Endodermal cell (in vitro differentiated cells): ENCODE measurements at regions not wholly inside any gene's neighbourhood (a gene's known extent, or its start where the extent isn't known, plus 50 kb on each side); places are given as distances from the start of the nearest gene placed in this dataset.

Experiments
- DNase-seq: peaks from one replicate; pipeline ENCODE4 v3.0.0-alpha.2; 2017
- H3K27ac ChIP-seq: 2 replicates; pipeline ENCODE4 v1.5.1; 2013; ENCODE audit warnings: mild to moderate bottlenecking, low read depth, low read length, moderate library complexity
- H3K27me3 ChIP-seq: 2 replicates; pipeline ENCODE4 v1.6.1; 2013; ENCODE audit warnings: mild to moderate bottlenecking, low read length, moderate library complexity; ENCODE audit not compliant: insufficient read depth, control insufficient read depth, poor library complexity, severe bottlenecking
- H3K36me3 ChIP-seq: 2 replicates; pipeline ENCODE4 v1.7.0; 2013; ENCODE audit warnings: mild to moderate bottlenecking, low read length, moderate library complexity; ENCODE audit not compliant: control insufficient read depth, insufficient read depth
- H3K4me1 ChIP-seq: one replicate; pipeline ENCODE4 v1.7.0; 2013; ENCODE audit warnings: low read length; ENCODE audit not compliant: control insufficient read depth, insufficient read depth
- H3K4me3 ChIP-seq: 2 replicates; pipeline ENCODE4 v1.5.1; 2013; ENCODE audit warnings: mild to moderate bottlenecking, low read length, moderate library complexity
- H3K9ac ChIP-seq: 2 replicates; pipeline ENCODE4 v1.6.1; 2013; ENCODE audit warnings: mild to moderate bottlenecking, low read length, moderate library complexity; ENCODE audit not compliant: poor library complexity, severe bottlenecking; ENCODE audit errors: extremely low read depth
- H3K9me3 ChIP-seq: 2 replicates; pipeline ENCODE4 v1.6.1; 2013; ENCODE audit warnings: mild to moderate bottlenecking, low read length, moderate library complexity; ENCODE audit not compliant: control insufficient read depth
- H3K27ac Mint-ChIP-seq: 2 replicates; pipeline ENCODE4 v1.8.0; 2020; ENCODE audit warnings: mixed read lengths
- H3K27me3 Mint-ChIP-seq: 2 replicates; pipeline ENCODE4 v1.8.0; 2021; ENCODE audit warnings: mild to moderate bottlenecking, mixed read lengths; ENCODE audit not compliant: insufficient read depth
- H3K36me3 Mint-ChIP-seq: 2 replicates; pipeline ENCODE4 v1.8.0; 2020; ENCODE audit warnings: low read depth, mixed read lengths
- H3K4me1 Mint-ChIP-seq: 2 replicates; pipeline ENCODE4 v1.8.0; 2020; ENCODE audit warnings: mixed read lengths
- H3K4me3 Mint-ChIP-seq: 2 replicates; pipeline ENCODE4 v1.8.0; 2020; ENCODE audit warnings: mild to moderate bottlenecking, moderate library complexity, mixed read lengths
- H3K9me3 Mint-ChIP-seq: 2 replicates; pipeline ENCODE4 v1.8.0; 2020; ENCODE audit warnings: mild to moderate bottlenecking, mixed read lengths
- CTCF ChIP-seq: fragments of 200-600 bp; sonication (generic); conservative IDR thresholded peaks from 2 replicates; pipeline ENCODE4 v1.5.0; 2021; ENCODE audit warnings: antibody characterized with exemption, mild to moderate bottlenecking
- WGBS, 2 experiments: methylation state at CpG; one replicate each; pipeline versions ENCODE4 v1.1.5 to v1.1.7; 2013; ENCODE audit warnings: missing lambda C conversion rate in 2 of 2, mixed read lengths in 1 of 2; ENCODE audit not compliant: insufficient coverage in 1 of 2, insufficient read length in 1 of 2; 5-methylcytosine and 5-hydroxymethylcytosine counted together

DNA sequence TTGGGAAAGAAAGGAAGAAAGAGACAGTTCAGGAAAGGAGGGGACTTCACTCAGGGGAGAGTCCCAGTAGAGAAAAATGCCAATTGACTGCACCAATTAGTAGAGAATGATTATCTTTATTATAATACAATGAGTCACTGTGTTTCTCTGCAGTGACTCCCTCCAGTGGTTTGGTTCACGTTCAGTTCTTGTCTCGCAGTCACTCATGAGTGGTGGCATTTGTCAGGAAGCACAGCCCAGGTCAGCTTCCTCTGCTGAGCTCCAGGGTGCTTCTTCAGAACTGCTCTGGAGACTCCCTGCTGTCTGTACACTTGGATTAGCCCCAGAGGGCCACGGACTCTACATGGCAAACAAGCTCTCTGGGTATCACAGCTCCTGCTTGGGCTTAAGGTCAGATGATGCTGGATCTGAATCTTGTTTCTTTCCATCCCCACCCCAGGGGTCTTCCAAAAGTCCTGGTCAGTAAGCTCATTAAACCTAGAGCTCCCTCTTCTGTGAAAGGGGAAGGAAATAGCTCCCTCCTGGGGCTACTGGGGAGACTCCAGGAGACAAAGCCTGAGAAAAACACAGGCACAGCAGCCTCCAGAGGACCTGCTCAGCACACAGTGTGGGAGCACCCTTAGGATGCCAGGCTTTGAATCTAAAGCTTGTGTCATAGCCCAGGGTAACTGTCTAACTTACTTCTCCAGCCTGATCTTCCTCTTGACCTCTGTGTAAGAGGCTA lies 619.0 kb downstream of the AJAP1 start:
- Histone ChIP-seq H3K27me3 (no peaks in the 10 kb centered on the region), H3K36me3 (no peaks in the 10 kb centered on the region), H3K9me3 (no peaks in the 10 kb centered on the region), H3K4me3 (no peak overlapping the region), H3K27ac (no peak overlapping the region), H3K9ac (no peak overlapping the region), H3K4me1 (peaks cover 5% of the 10 kb centered on the region)
- peak overlapping the region; percentile 48 for H3K27ac Mint-ChIP-seq
- 71 to 83% methylated on average over 3 of the region's 3 CpGs for WGBS, 2 experiments
- DNase-seq, result peak; percentile 58
- H3K27me3 Mint-ChIP-seq, result peaks cover 10% of the 10 kb centered on the region
- H3K4me1 Mint-ChIP-seq, result peaks cover 42% of the 10 kb centered on the region
- peak; percentile 72 for TF ChIP-seq CTCF
- H3K4me3 Mint-ChIP-seq, result no peak overlapping the region
- H3K9me3 Mint-ChIP-seq, result peaks cover 10% of the 10 kb centered on the region
- H3K36me3 Mint-ChIP-seq, result no peaks in the 10 kb centered on the region

DNA sequence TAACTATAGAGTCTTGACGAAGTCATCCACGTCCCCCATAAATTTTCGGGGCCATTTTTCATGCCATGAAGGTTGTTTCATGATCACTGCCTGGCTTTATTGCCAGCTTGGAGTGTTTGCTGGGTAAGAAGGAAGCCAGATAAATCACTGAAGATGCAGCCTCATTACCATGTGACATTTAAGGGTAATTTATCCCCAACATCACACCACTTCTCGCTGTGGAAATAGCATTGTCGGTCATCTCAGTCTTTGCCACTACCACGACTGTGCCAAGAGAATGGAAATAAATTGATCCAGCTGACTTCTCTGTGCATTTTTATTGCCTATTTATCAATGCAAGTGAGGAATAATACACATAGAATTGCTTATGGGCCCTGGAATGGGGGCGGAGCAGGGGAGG lies 617.9 kb downstream of the AJAP1 start:
- Histone ChIP-seq H3K27me3 (no peaks in the 10 kb centered on the region), H3K27ac (no peak overlapping the region), H3K4me1 (peaks cover 5% of the 10 kb centered on the region), H3K36me3 (no peaks in the 10 kb centered on the region), H3K4me3 (no peak overlapping the region), H3K9ac (no peak overlapping the region), H3K9me3 (no peaks in the 10 kb centered on the region)
- 93 to 94% methylated on average over 5 to 7 of the region's 7 CpGs for WGBS, 2 experiments
- Mint-ChIP-seq H3K4me3 (no peak overlapping the region), H3K27me3 (peaks cover 5% of the 10 kb centered on the region), H3K27ac (no peak overlapping the region), H3K4me1 (peaks cover 46% of the 10 kb centered on the region), H3K9me3 (peaks cover 11% of the 10 kb centered on the region), H3K36me3 (no peaks in the 10 kb centered on the region)
- DNase-seq, result no peak
- TF ChIP-seq CTCF, result no peak

DNA sequence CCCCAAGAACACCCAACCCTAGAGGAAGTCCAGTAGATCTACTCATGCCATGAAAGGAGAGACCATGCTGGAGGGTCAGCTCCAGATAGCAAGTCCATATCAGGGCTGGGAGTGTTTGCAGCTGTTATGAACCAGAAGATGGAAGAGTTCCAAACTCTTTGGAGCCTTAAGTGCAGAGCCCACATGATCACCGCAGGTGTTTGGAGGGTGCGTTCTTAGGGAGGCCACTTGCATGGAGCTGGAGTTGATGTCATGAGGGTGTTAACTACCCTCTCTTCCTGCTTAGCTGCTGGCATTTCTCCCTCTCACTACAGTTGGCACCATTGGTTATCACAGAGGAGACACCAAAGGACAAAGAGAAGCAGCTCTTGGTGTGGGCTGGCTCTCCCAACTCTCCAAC lies 616.9 kb downstream of the AJAP1 start:
- no peak overlapping the region for H3K9ac ChIP-seq
- TF ChIP-seq CTCF, result no peak
- H3K4me1 Mint-ChIP-seq, result peaks cover 49% of the 10 kb centered on the region
- H3K36me3 ChIP-seq, result no peaks in the 10 kb centered on the region
- no peak overlapping the region for H3K4me3 Mint-ChIP-seq
- H3K36me3 Mint-ChIP-seq, result no peaks in the 10 kb centered on the region
- 93% methylated on average over 2 of the region's 2 CpGs; no CpG with 5 or more reads in 1 of the 2 experiments for WGBS, 2 experiments
- peaks cover 5% of the 10 kb centered on the region for H3K4me1 ChIP-seq
- no peaks in the 10 kb centered on the region for H3K27me3 ChIP-seq
- H3K4me3 ChIP-seq, result no peak overlapping the region
- H3K27ac Mint-ChIP-seq, result no peak overlapping the region
- DNase-seq, result peak; percentile 23
- H3K27ac ChIP-seq, result no peak overlapping the region
- no peaks in the 10 kb centered on the region for H3K9me3 ChIP-seq
- peaks cover 11% of the 10 kb centered on the region for H3K9me3 Mint-ChIP-seq
- peaks cover 5% of the 10 kb centered on the region for H3K27me3 Mint-ChIP-seq
